Activated CD4-positive, alpha-beta T cell treated with anti-CD3 and anti-CD28 coated beads, Interleukin-2, amount 10 ng/mL, durations not matched to agents 7 days and 5 days (primary cell): ENCODE measurements at regions not wholly inside any gene's neighbourhood (a gene's known extent, or its start where the extent isn't known, plus 50 kb on each side); places are given as distances from the start of the nearest gene placed in this dataset.
A peak's percentile ranks its signal among the peaks of the same experiment; 100 is the strongest.

Source experiments
- CTCF ChIA-PET: fragments of 350-600 bp; sonication (Branson Sonifier 250); formaldehyde crosslinking; loops from one replicate; lab custom pipeline; 2021; ENCODE audit warnings: antibody characterized with exemption; lab: Charles Lee
- POLR2A ChIA-PET: fragments of 350-600 bp; sonication (Branson Sonifier 250); formaldehyde crosslinking; loops from one replicate; lab custom pipeline; 2021; ENCODE audit warnings: antibody characterized with exemption; lab: Charles Lee
- DNase-seq: peaks from one replicate; pipeline ENCODE4 v3.0.0-alpha.2; 2020
- H3K27ac Mint-ChIP-seq: one replicate; pipeline ENCODE4 v1.8.0; 2021; ENCODE audit warnings: mild to moderate bottlenecking, moderate library complexity, mixed read lengths
- H3K27me3 Mint-ChIP-seq: one replicate; pipeline ENCODE4 v1.8.0; 2021; ENCODE audit warnings: mixed read lengths
- H3K36me3 Mint-ChIP-seq: one replicate; pipeline ENCODE4 v1.8.0; 2021; ENCODE audit warnings: low read depth, mixed read lengths
- H3K4me1 Mint-ChIP-seq: one replicate; pipeline ENCODE4 v1.8.0; 2021; ENCODE audit warnings: mixed read lengths
- H3K4me3 Mint-ChIP-seq: one replicate; pipeline ENCODE4 v1.8.0; 2021; ENCODE audit warnings: mild to moderate bottlenecking, moderate library complexity, mixed read lengths
- H3K9me3 Mint-ChIP-seq: one replicate; pipeline ENCODE4 v1.8.0; 2021; ENCODE audit warnings: mixed read lengths

GRCh38 chr3:177773717-177774116 lies 576.4 kb upstream of the TBL1XR1 start:
- peaks cover 20% of the 10 kb centered on the region for H3K9me3 Mint-ChIP-seq
- no peaks in the 10 kb centered on the region for H3K27me3 Mint-ChIP-seq
- H3K36me3 Mint-ChIP-seq = peaks cover 6% of the 10 kb centered on the region
- POLR2A ChIA-PET = no interaction called here
- no peak overlapping the region for H3K27ac Mint-ChIP-seq
- no peak for DNase-seq
- CTCF ChIA-PET = interaction anchor here (0.6 kb wide), 1 partner anchor 612 kb away, joined by 3 read pairs; no protein-coding TSS in a partner anchor
- no peak overlapping the region for H3K4me3 Mint-ChIP-seq
- peaks cover 12% of the 10 kb centered on the region for H3K4me1 Mint-ChIP-seq

- no peaks in the 10 kb centered on the region for H3K27me3 Mint-ChIP-seq
- no peak overlapping the region for H3K4me3 Mint-ChIP-seq
- H3K9me3 Mint-ChIP-seq = peaks cover 6% of the 10 kb centered on the region
- DNase-seq = no peak
- ChIA-PET POLR2A (no interaction called here), CTCF (interaction anchor here (1.1 to 1.6 kb wide), 3 partner anchors 8 to 417 kb away, joined by 3 to 5 read pairs (median 4); no protein-coding TSS in a partner anchor)
- H3K4me1 Mint-ChIP-seq = peaks cover 15% of the 10 kb centered on the region
- H3K36me3 Mint-ChIP-seq = peaks cover 2% of the 10 kb centered on the region
- no peak overlapping the region for H3K27ac Mint-ChIP-seq
Observed at GRCh38 chr3:177776661-177777101, 579.4 kb upstream of the TBL1XR1 start.

GRCh38 chr3:177777699-177778098 lies 580.4 kb upstream of the TBL1XR1 start:
- H3K27ac Mint-ChIP-seq = peak overlapping the region; percentile 54
- POLR2A ChIA-PET = interaction anchor here (0.7 kb wide), 1 partner anchor 295 kb away, joined by 3 read pairs; no protein-coding TSS in a partner anchor

GRCh38 chr3:177778633-177779032 lies 581.4 kb upstream of the TBL1XR1 start:
- no peak overlapping the region for H3K4me3 Mint-ChIP-seq
- POLR2A ChIA-PET = interaction anchor here (0.7 kb wide), 1 partner anchor 176 kb away, joined by 4 read pairs; no protein-coding TSS in a partner anchor

More at GRCh38 chr3:177777699-177778098, 580.4 kb upstream of the TBL1XR1 start:
- Mint-ChIP-seq H3K4me3 (no peak overlapping the region), H3K27me3 (no peaks in the 10 kb centered on the region), H3K4me1 (peaks cover 15% of the 10 kb centered on the region), H3K9me3 (peaks cover 6% of the 10 kb centered on the region), H3K36me3 (peaks cover 2% of the 10 kb centered on the region)
- CTCF ChIA-PET = interaction anchor here (0.7 to 1.6 kb wide), 4 partner anchors 9 to 418 kb away, joined by 3 to 5 read pairs (median 4); no protein-coding TSS in a partner anchor
- DNase-seq = peak; percentile 39

GRCh38 chr3:177781686-177782161 lies 584.4 kb upstream of the TBL1XR1 start:
- no peak overlapping the region for H3K4me3 Mint-ChIP-seq
- H3K9me3 Mint-ChIP-seq = peaks cover 6% of the 10 kb centered on the region
- H3K27ac Mint-ChIP-seq = no peak overlapping the region
- no peak for DNase-seq
- peaks cover 24% of the 10 kb centered on the region for H3K4me1 Mint-ChIP-seq
- POLR2A ChIA-PET = no interaction called here
- peaks cover 2% of the 10 kb centered on the region for H3K36me3 Mint-ChIP-seq
- CTCF ChIA-PET = interaction anchor here (0.7 kb wide), 1 partner anchor 102 kb away, joined by 3 read pairs; no protein-coding TSS in a partner anchor
- H3K27me3 Mint-ChIP-seq = no peaks in the 10 kb centered on the region

More at GRCh38 chr3:177778633-177779032, 581.4 kb upstream of the TBL1XR1 start:
- peaks cover 6% of the 10 kb centered on the region for H3K9me3 Mint-ChIP-seq
- no peaks in the 10 kb centered on the region for H3K27me3 Mint-ChIP-seq
- H3K27ac Mint-ChIP-seq = peak overlapping the region; percentile 16
- peaks cover 15% of the 10 kb centered on the region for H3K4me1 Mint-ChIP-seq
- peaks cover 2% of the 10 kb centered on the region for H3K36me3 Mint-ChIP-seq
- DNase-seq = no peak
- CTCF ChIA-PET = interaction anchor here (0.7 to 1.0 kb wide), 3 partner anchors 10 to 906 kb away, joined by 3 read pairs; no protein-coding TSS in a partner anchor

- POLR2A ChIA-PET = no interaction called here
- no peak overlapping the region for H3K4me3 Mint-ChIP-seq
- H3K27ac Mint-ChIP-seq = no peak overlapping the region
- peaks cover 6% of the 10 kb centered on the region for H3K9me3 Mint-ChIP-seq
- peaks cover 2% of the 10 kb centered on the region for H3K36me3 Mint-ChIP-seq
- CTCF ChIA-PET = no interaction called here
- H3K4me1 Mint-ChIP-seq = peaks cover 23% of the 10 kb centered on the region
- H3K27me3 Mint-ChIP-seq = no peaks in the 10 kb centered on the region
- DNase-seq = no peak
Observed at GRCh38 chr3:177783338-177783737, 586.1 kb upstream of the TBL1XR1 start.

GRCh38 chr3:177783767-177784166 lies 586.5 kb upstream of the TBL1XR1 start:
- no peak for DNase-seq
- no peaks in the 10 kb centered on the region for H3K27me3 Mint-ChIP-seq
- H3K4me3 Mint-ChIP-seq = no peak overlapping the region
- POLR2A ChIA-PET = no interaction called here
- CTCF ChIA-PET = no interaction called here
- H3K36me3 Mint-ChIP-seq = no peaks in the 10 kb centered on the region
- peaks cover 3% of the 10 kb centered on the region for H3K9me3 Mint-ChIP-seq
- no peak overlapping the region for H3K27ac Mint-ChIP-seq
- peaks cover 18% of the 10 kb centered on the region for H3K4me1 Mint-ChIP-seq

- H3K27ac Mint-ChIP-seq = no peak overlapping the region
- H3K27me3 Mint-ChIP-seq = no peaks in the 10 kb centered on the region
- no peak overlapping the region for H3K4me3 Mint-ChIP-seq
- no peak for DNase-seq
- peaks cover 6% of the 10 kb centered on the region for H3K9me3 Mint-ChIP-seq
- H3K36me3 Mint-ChIP-seq = no peaks in the 10 kb centered on the region
- peaks cover 15% of the 10 kb centered on the region for H3K4me1 Mint-ChIP-seq
- ChIA-PET CTCF (interaction anchor here (0.7 kb wide), 1 partner anchor 64 kb away, joined by 3 read pairs; no protein-coding TSS in a partner anchor), POLR2A (no interaction called here)
Observed at GRCh38 chr3:177787279-177788041, 590.2 kb upstream of the TBL1XR1 start.

GRCh38 chr3:177789500-177789899 lies 592.2 kb upstream of the TBL1XR1 start:
- no peak overlapping the region for H3K4me3 Mint-ChIP-seq
- no peaks in the 10 kb centered on the region for H3K36me3 Mint-ChIP-seq
- no peak for DNase-seq
- ChIA-PET POLR2A (no interaction called here), CTCF (interaction anchor here (1.4 kb wide), 1 partner anchor 11 kb away, joined by 3 read pairs; no protein-coding TSS in a partner anchor)
- peaks cover 9% of the 10 kb centered on the region for H3K9me3 Mint-ChIP-seq
- peaks cover 15% of the 10 kb centered on the region for H3K4me1 Mint-ChIP-seq
- no peak overlapping the region for H3K27ac Mint-ChIP-seq
- no peaks in the 10 kb centered on the region for H3K27me3 Mint-ChIP-seq

- Mint-ChIP-seq H3K4me3 (no peak overlapping the region), H3K4me1 (peaks cover 1% of the 10 kb centered on the region), H3K9me3 (peaks cover 7% of the 10 kb centered on the region), H3K27me3 (no peaks in the 10 kb centered on the region), H3K36me3 (no peaks in the 10 kb centered on the region), H3K27ac (no peak overlapping the region)
- CTCF ChIA-PET = no interaction called here
- POLR2A ChIA-PET = no interaction called here
- no peak for DNase-seq
Observed at GRCh38 chr3:177792311-177793030, 595.2 kb upstream of the TBL1XR1 start.

- no peaks in the 10 kb centered on the region for H3K36me3 Mint-ChIP-seq
- POLR2A ChIA-PET = no interaction called here
- DNase-seq = no peak
- no peak overlapping the region for H3K4me3 Mint-ChIP-seq
- H3K4me1 Mint-ChIP-seq = peaks cover 1% of the 10 kb centered on the region
- CTCF ChIA-PET = no interaction called here
- no peaks in the 10 kb centered on the region for H3K27me3 Mint-ChIP-seq
- H3K9me3 Mint-ChIP-seq = peaks cover 7% of the 10 kb centered on the region
- no peak overlapping the region for H3K27ac Mint-ChIP-seq
Observed at GRCh38 chr3:177793451-177793850, 596.2 kb upstream of the TBL1XR1 start.

GRCh38 chr3:177795216-177795615 lies 597.9 kb upstream of the TBL1XR1 start:
- ChIA-PET CTCF (no interaction called here), POLR2A (no interaction called here)
- Mint-ChIP-seq H3K4me1 (peaks cover 9% of the 10 kb centered on the region), H3K4me3 (no peak overlapping the region), H3K9me3 (peaks cover 7% of the 10 kb centered on the region), H3K36me3 (no peaks in the 10 kb centered on the region), H3K27ac (no peak overlapping the region), H3K27me3 (no peaks in the 10 kb centered on the region)
- DNase-seq = no peak
